22Rv1 (cell line): ENCODE measurements at regions not wholly inside any gene's neighbourhood (a gene's known extent, or its start where the extent isn't known, plus 50 kb on each side); places are given as distances from the start of the nearest gene placed in this dataset.

Experiments
- CTCF ChIP-seq: fragments of 450-650 bp; IDR thresholded peaks from 2 replicates; pipeline ENCODE4 v1.5.1; 2017; ENCODE audit warnings: mild to moderate bottlenecking
- ZFX ChIP-seq: fragments of 450-650 bp; IDR thresholded peaks from 2 replicates; pipeline ENCODE4 v1.6.1; 2017; ENCODE audit warnings: antibody characterized with exemption, borderline replicate concordance

- TF ChIP-seq CTCF (no peak), ZFX (no peak)
These were observed 70.7 kb downstream of the RBFOX3 start for GRCh38 chr17:79539944-79540705.
